ENCODE measurements at regions not wholly inside any gene's neighbourhood (a gene's known extent, or its start where the extent isn't known, plus 50 kb on each side); places are given as distances from the start of the nearest gene placed in this dataset.

DNA sequence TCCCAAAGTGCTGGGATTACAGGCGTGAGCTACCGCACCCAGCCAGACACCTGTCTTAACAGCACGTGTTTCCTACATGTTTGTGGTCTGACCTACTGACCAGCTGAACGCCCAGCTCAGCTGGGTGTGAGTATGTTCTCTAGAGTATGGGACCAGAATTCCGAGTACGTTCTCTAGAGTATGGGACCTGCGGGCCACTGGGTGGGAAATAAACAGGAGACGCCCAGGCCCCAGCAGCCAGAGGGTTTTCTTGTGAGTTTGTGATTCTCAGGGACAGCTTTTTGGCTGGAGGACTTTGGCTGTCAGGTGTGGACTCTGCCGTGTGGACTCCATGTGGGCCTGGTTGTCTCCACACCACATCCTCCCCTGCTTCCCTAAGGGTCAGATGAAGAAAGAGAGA lies 87.3 kb downstream of the CHRD start:
- TF ChIP-seq, protein P1, sequence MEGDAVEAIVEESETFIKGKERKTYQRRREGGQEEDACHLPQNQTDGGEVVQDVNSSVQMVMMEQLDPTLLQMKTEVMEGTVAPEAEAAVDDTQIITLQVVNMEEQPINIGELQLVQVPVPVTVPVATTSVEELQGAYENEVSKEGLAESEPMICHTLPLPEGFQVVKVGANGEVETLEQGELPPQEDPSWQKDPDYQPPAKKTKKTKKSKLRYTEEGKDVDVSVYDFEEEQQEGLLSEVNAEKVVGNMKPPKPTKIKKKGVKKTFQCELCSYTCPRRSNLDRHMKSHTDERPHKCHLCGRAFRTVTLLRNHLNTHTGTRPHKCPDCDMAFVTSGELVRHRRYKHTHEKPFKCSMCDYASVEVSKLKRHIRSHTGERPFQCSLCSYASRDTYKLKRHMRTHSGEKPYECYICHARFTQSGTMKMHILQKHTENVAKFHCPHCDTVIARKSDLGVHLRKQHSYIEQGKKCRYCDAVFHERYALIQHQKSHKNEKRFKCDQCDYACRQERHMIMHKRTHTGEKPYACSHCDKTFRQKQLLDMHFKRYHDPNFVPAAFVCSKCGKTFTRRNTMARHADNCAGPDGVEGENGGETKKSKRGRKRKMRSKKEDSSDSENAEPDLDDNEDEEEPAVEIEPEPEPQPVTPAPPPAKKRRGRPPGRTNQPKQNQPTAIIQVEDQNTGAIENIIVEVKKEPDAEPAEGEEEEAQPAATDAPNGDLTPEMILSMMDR (IDR thresholded peaks at IDR 0.05), result no peak
- no peak for TF ChIP-seq POLR2A (IDR thresholded peaks at IDR 0.05)
